Osteoblast (primary cell): ENCODE measurements at regions not wholly inside any gene's neighbourhood (a gene's known extent, or its start where the extent isn't known, plus 50 kb on each side); places are given as distances from the start of the nearest gene placed in this dataset.

ENCODE experiments used
- DNase-seq: peaks from one replicate; pipeline ENCODE4 v3.0.0; 2011; ENCODE audit warnings: low spot score, mixed read lengths; ENCODE audit not compliant: insufficient read length; ENCODE audit errors: missing footprints
- H2AFZ ChIP-seq: 2 replicates; pipeline ENCODE4 v1.6.0; 2011; ENCODE audit warnings: mild to moderate bottlenecking, low read length
- H3K27ac ChIP-seq: 2 replicates; pipeline ENCODE4 v1.5.1; 2011; ENCODE audit warnings: mild to moderate bottlenecking, low read depth, low read length, moderate library complexity
- H3K27me3 ChIP-seq: 2 replicates; pipeline ENCODE4 v1.6.0; 2012; ENCODE audit warnings: mild to moderate bottlenecking, control low read depth, inconsistent platforms, low read length, moderate library complexity; ENCODE audit not compliant: insufficient read depth
- H3K36me3 ChIP-seq: 2 replicates; pipeline ENCODE4 v1.5.1; 2011; ENCODE audit warnings: mild to moderate bottlenecking, low read length, control low read depth, moderate library complexity; ENCODE audit not compliant: insufficient read depth
- H3K4me1 ChIP-seq: 2 replicates; pipeline ENCODE4 v1.5.1; 2011; ENCODE audit warnings: mild to moderate bottlenecking, low read length, control low read depth, moderate library complexity; ENCODE audit not compliant: insufficient read depth
- H3K4me2 ChIP-seq: 2 replicates; pipeline ENCODE4 v1.6.0; 2011; ENCODE audit warnings: mild to moderate bottlenecking, low read length; ENCODE audit not compliant: insufficient read depth
- H3K4me3 ChIP-seq: fragments of 200-600 bp; sonication (generic); 3 replicates; pipeline ENCODE4 v1.5.1; 2012; ENCODE audit warnings: mild to moderate bottlenecking, low read length, inconsistent platforms; ENCODE audit not compliant: insufficient read depth
- H3K79me2 ChIP-seq: 2 replicates; pipeline ENCODE4 v1.6.0; 2012; ENCODE audit warnings: mild to moderate bottlenecking, low read length, control low read depth, inconsistent platforms; ENCODE audit not compliant: insufficient read depth
- H3K9me3 ChIP-seq: 2 replicates; pipeline ENCODE4 v1.5.1; 2011; ENCODE audit warnings: low read depth, low read length, control low read depth
- H4K20me1 ChIP-seq: 2 replicates; pipeline ENCODE4 v1.6.0; 2012; ENCODE audit warnings: mild to moderate bottlenecking, low read length, control low read depth; ENCODE audit not compliant: insufficient read depth
- TF ChIP-seq, protein P1 (sequence below): IDR thresholded peaks from 2 replicates; pipeline ENCODE4 v1.5.1; 2011; ENCODE audit warnings: mild to moderate bottlenecking, low read depth, low read length, moderate library complexity; ENCODE audit errors: extremely low read depth

DNA sequence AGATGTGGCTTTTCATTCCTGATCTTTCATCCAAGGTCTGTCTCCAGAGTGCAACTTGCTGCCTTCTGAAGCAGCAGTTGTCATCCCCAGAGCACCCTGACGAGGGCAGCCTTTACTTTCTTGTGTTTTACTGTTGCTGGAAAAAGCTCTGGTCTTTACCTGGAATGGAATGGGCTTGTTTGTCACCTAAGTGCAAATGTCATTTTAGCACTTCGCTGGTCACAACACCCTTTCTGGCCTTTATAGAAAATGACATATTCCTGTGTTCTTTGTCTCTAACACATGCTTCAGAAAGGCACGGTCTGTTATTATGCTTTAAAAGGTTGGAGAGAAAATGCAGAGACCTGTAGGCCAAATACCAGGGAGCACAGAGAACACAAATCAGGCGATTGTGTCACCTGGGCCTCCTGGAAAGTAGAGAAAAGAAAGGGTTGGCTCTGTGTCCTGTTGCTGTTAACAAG is 332.7 kb upstream of the IGFBP7 start:
- H3K79me2 ChIP-seq = no peaks in the 10 kb centered on the region
- no peaks in the 10 kb centered on the region for H3K27me3 ChIP-seq
- no peak overlapping the region for H2AFZ ChIP-seq
- no peak overlapping the region for H3K4me3 ChIP-seq
- no peaks in the 10 kb centered on the region for H3K9me3 ChIP-seq
- no peaks in the 10 kb centered on the region for H3K4me1 ChIP-seq
- TF ChIP-seq, protein P1, sequence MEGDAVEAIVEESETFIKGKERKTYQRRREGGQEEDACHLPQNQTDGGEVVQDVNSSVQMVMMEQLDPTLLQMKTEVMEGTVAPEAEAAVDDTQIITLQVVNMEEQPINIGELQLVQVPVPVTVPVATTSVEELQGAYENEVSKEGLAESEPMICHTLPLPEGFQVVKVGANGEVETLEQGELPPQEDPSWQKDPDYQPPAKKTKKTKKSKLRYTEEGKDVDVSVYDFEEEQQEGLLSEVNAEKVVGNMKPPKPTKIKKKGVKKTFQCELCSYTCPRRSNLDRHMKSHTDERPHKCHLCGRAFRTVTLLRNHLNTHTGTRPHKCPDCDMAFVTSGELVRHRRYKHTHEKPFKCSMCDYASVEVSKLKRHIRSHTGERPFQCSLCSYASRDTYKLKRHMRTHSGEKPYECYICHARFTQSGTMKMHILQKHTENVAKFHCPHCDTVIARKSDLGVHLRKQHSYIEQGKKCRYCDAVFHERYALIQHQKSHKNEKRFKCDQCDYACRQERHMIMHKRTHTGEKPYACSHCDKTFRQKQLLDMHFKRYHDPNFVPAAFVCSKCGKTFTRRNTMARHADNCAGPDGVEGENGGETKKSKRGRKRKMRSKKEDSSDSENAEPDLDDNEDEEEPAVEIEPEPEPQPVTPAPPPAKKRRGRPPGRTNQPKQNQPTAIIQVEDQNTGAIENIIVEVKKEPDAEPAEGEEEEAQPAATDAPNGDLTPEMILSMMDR = peak; percentile 56
- H3K4me2 ChIP-seq = no peak overlapping the region
- no peaks in the 10 kb centered on the region for H4K20me1 ChIP-seq
- no peak overlapping the region for H3K27ac ChIP-seq
- no peaks in the 10 kb centered on the region for H3K36me3 ChIP-seq
- DNase-seq = peak; percentile 73

DNA sequence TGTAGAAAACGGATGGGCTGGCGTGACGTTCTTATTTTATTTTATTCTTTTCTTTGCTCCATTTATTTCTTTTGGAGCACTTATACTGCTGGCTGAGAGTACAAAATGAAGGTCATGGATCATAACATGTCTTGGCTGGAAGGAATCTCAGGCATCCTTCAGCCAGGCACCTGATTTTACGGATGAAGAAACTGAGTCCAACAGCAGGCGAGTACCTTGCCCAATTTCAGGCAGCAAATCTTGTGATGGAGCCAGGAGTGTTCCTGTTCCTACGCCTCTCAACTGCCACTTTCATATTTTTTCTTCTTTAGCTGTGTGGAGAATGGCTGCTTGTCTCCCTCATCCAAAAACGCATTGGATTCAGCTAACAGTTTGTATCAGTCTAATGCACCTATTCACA is 332.1 kb upstream of the IGFBP7 start:
- no peaks in the 10 kb centered on the region for H3K27me3 ChIP-seq

DNA sequence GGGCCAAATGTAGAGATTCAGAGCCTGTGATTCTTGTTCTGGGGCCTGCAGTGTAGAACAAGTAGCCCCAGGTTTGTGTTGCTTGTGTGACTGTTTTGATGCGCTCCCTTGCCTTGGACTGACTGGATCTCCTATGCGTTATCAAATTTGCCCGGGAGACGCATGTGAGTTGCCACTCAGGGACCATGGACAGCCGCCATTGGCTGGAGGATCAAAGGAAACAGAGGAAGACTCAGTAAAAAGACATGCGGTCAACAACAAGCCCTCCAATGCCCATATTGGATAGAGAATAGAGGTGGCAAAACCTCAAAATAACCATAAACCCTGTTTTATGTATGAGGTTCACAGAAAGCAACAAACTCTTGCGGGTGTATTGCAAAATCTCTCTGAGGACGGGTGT is 327.5 kb upstream of the IGFBP7 start:
- H3K4me1 ChIP-seq = no peaks in the 10 kb centered on the region
- no peaks in the 10 kb centered on the region for H4K20me1 ChIP-seq
- DNase-seq = no peak
- no peaks in the 10 kb centered on the region for H3K27me3 ChIP-seq
- H3K4me2 ChIP-seq = no peak overlapping the region
- TF ChIP-seq, protein P1 = no peak
- no peaks in the 10 kb centered on the region for H3K79me2 ChIP-seq
- no peak overlapping the region for H2AFZ ChIP-seq
- H3K9me3 ChIP-seq = no peaks in the 10 kb centered on the region
- no peaks in the 10 kb centered on the region for H3K36me3 ChIP-seq
- H3K27ac ChIP-seq = no peak overlapping the region
- H3K4me3 ChIP-seq = no peak overlapping the region

More for the DNA sequence above, 332.1 kb upstream of the IGFBP7 start:
- Histone ChIP-seq H3K4me1 (no peaks in the 10 kb centered on the region), H3K36me3 (no peaks in the 10 kb centered on the region), H4K20me1 (no peaks in the 10 kb centered on the region), H3K4me2 (no peak overlapping the region), H3K79me2 (no peaks in the 10 kb centered on the region), H3K27ac (no peak overlapping the region), H3K9me3 (no peaks in the 10 kb centered on the region), H3K4me3 (no peak overlapping the region), H2AFZ (no peak overlapping the region)
- TF ChIP-seq, protein P1 = no peak
- DNase-seq = no peak

DNA sequence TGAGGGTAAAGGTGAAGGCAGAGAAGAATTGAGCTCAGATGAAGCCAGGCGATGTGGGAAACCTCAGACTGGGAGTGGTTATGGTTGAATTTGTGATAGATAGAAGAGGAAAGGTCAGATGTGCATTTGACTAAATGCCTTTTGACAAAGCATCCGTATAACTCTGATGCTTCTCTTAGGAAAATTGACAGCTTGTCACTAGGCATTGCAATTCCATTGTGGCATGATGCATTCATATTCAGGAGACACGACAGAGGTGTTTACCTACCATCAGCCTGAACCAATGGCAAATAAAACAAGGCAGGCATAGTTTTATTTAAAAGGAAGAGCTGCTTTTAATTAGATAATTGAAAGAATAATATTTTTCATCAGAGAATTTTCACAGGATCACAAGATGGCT is 325.1 kb upstream of the IGFBP7 start:
- Histone ChIP-seq H3K4me2 (no peak overlapping the region), H3K4me1 (no peaks in the 10 kb centered on the region), H3K27ac (no peak overlapping the region), H3K79me2 (no peaks in the 10 kb centered on the region), H2AFZ (no peak overlapping the region), H4K20me1 (no peaks in the 10 kb centered on the region), H3K4me3 (no peak overlapping the region), H3K36me3 (no peaks in the 10 kb centered on the region), H3K27me3 (no peaks in the 10 kb centered on the region), H3K9me3 (no peaks in the 10 kb centered on the region)
- DNase-seq = no peak
- TF ChIP-seq, protein P1 = no peak
